Prostate gland (tissue), 2 donors: ENCODE measurements at regions not wholly inside any gene's neighbourhood (a gene's known extent, or its start where the extent isn't known, plus 50 kb on each side); places are given as distances from the start of the nearest gene placed in this dataset.

Experiments
- DNase-seq: peaks from one replicate; pipeline ENCODE4 v3.0.0-alpha.2; 2019; ENCODE audit warnings: low spot score
- H3K27ac ChIP-seq, 2 donors: fragments of 200-600 bp; sonication (generic); 2 replicates each; pipeline ENCODE4 v1.5.1; 2017 to 2019
- H3K27me3 ChIP-seq: fragments of 200-600 bp; sonication (generic); replicated peaks from 2 replicates; pipeline ENCODE4 v1.5.1; 2019; ENCODE audit not compliant: insufficient read depth
- H3K36me3 ChIP-seq, 2 donors: fragments of 200-600 bp; sonication (generic); 1 replicate in 1 of 2; 2 replicates in 1 of 2; pipeline versions ENCODE4 v1.5.1 to v1.8.1; 2017 to 2019
- H3K4me1 ChIP-seq: fragments of 200-600 bp; sonication (generic); replicated peaks from 2 replicates; pipeline ENCODE4 v1.5.1; 2019
- H3K4me3 ChIP-seq, 2 donors: fragments of 200-600 bp; sonication (generic); 2 replicates each; pipeline ENCODE4 v1.5.1; 2017 to 2019
- H3K9me3 ChIP-seq: fragments of 200-600 bp; sonication (generic); 2 replicates; pipeline ENCODE4 v1.5.1; 2017
- POLR2A ChIP-seq: fragments of 450-650 bp; IDR thresholded peaks from one replicate; pipeline ENCODE4 v1.6.1; 2016; ENCODE audit warnings: antibody characterized with exemption, mild to moderate bottlenecking
- POLR2AphosphoS5 ChIP-seq: sonication (generic); formaldehyde crosslinking; IDR thresholded peaks from one replicate; pipeline ENCODE4 v1.6.1; 2017; ENCODE audit warnings: antibody characterized with exemption
- WGBS: methylation state at CpG from one replicate; pipeline ENCODE4 v1.1.5; 2018; 5-methylcytosine and 5-hydroxymethylcytosine counted together
- intact Hi-C: fragments of 100-400 bp; cut with DNase I; formaldehyde crosslinking; loops from one replicate; pipeline ENCODE4 v1.14.2; 2022
- TF ChIP-seq, protein P1 (sequence below), 4 experiments: fragments of 200-600 bp in 2 of 4; fragments of 450-650 bp in 2 of 4; sonication (generic) in 2 of 4; IDR thresholded peaks; 1 replicate in 3 of 4; 2 replicates in 1 of 4; pipeline ENCODE4 v1.5.1; 2016 to 2019; ENCODE audit warnings: antibody characterized with exemption in 4 of 4, mild to moderate bottlenecking in 2 of 4, moderate library complexity in 2 of 4

DNA sequence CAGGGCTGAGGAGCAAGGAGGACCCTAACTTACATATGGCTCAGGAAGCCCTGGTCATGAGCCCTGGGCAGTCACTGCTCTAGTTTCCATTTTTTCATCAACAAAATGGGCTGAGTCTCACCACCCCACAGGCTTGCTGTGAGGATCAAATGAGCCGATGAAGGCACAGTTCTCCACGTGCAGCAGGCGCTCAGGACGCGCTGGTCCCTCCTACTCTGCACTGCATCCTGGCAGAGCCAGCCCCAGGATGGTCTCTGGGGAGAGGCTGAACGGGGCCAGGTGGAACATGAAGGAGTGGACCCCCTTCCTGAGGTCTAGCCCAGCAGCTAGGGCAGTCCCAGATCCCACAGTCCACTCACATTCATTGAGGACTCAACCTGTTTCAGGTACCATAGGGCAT, 349.3 kb downstream of the PTPRU start:
- WGBS, result 72% methylated on average over 6 of the region's 6 CpGs
- no peaks in the 10 kb centered on the region for H3K36me3 ChIP-seq
- H3K4me1 ChIP-seq, result no peaks in the 10 kb centered on the region
- H3K9me3 ChIP-seq, result no peaks in the 10 kb centered on the region
- intact Hi-C loops, result no loop called here
- no peak overlapping the region for H3K27ac ChIP-seq
- H3K4me3 ChIP-seq, result no peak overlapping the region
- TF ChIP-seq, protein P1, sequence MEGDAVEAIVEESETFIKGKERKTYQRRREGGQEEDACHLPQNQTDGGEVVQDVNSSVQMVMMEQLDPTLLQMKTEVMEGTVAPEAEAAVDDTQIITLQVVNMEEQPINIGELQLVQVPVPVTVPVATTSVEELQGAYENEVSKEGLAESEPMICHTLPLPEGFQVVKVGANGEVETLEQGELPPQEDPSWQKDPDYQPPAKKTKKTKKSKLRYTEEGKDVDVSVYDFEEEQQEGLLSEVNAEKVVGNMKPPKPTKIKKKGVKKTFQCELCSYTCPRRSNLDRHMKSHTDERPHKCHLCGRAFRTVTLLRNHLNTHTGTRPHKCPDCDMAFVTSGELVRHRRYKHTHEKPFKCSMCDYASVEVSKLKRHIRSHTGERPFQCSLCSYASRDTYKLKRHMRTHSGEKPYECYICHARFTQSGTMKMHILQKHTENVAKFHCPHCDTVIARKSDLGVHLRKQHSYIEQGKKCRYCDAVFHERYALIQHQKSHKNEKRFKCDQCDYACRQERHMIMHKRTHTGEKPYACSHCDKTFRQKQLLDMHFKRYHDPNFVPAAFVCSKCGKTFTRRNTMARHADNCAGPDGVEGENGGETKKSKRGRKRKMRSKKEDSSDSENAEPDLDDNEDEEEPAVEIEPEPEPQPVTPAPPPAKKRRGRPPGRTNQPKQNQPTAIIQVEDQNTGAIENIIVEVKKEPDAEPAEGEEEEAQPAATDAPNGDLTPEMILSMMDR (IDR thresholded peaks at IDR 0.05), result no peak
- TF ChIP-seq POLR2AphosphoS5 (no peak), POLR2A (no peak)
- DNase-seq, result no peak
- no peaks in the 10 kb centered on the region for H3K27me3 ChIP-seq

DNA sequence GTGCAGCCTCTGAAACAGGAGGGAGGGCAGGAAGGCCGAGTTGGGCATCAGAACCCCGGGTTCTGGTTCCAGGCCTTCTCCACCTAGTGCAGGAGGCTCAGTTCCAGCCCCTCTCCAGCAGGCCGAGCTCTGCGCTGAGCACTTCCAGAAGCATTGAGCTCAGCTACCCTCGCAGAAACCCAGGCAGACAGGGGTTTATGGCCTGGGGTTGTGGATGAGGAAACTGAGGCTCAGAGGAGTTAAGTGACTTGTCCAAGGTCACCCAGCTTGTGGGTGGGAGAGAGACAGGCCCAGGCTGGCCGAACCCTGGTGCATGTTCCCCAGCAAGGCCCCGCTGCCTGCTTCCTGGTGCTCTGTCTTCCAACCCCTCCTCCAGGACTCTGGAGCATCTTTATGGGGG, 348.9 kb downstream of the PTPRU start:
- DNase-seq, result no peak
- 81% methylated on average over 7 of the region's 7 CpGs for WGBS
- Histone ChIP-seq H3K4me1 (no peaks in the 10 kb centered on the region), H3K36me3 (no peaks in the 10 kb centered on the region), H3K27ac (no peak overlapping the region), H3K4me3 (no peak overlapping the region), H3K27me3 (no peaks in the 10 kb centered on the region), H3K9me3 (no peaks in the 10 kb centered on the region)
- intact Hi-C loops, result no loop called here
- no peak for TF ChIP-seq POLR2A
- TF ChIP-seq, protein P1 (IDR thresholded peaks at IDR 0.05), result no peak
- TF ChIP-seq POLR2AphosphoS5, result no peak

DNA sequence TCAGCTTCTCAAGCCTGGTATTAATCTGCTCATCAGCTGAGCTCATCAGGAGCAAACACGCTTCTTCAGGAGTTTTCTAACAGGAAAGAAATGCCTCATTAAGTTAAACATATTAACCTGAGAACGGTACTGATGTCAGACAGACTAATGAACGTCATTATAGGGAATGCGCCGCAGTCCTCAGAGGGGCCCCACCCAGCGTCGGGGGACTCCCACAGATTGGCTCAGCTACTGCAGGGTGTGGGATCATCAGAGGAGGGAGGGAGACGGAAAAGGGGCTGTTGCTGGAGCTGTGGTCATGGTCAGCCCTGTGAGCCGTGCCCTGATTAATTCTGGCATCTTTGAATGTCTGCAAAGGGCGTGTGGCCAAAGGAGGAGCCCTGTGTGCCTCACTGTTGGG, 348.5 kb downstream of the PTPRU start:
- intact Hi-C loops, result no loop called here
- DNase-seq, result no peak
- Histone ChIP-seq H3K4me1 (no peaks in the 10 kb centered on the region), H3K4me3 (no peak overlapping the region), H3K27ac (no peak overlapping the region), H3K36me3 (no peaks in the 10 kb centered on the region), H3K9me3 (no peaks in the 10 kb centered on the region), H3K27me3 (no peaks in the 10 kb centered on the region)
- WGBS, result 35% methylated on average over 10 of the region's 10 CpGs
- TF ChIP-seq, protein P1 (IDR thresholded peaks at IDR 0.05), result no peak
- TF ChIP-seq POLR2A (no peak), POLR2AphosphoS5 (no peak)

DNA sequence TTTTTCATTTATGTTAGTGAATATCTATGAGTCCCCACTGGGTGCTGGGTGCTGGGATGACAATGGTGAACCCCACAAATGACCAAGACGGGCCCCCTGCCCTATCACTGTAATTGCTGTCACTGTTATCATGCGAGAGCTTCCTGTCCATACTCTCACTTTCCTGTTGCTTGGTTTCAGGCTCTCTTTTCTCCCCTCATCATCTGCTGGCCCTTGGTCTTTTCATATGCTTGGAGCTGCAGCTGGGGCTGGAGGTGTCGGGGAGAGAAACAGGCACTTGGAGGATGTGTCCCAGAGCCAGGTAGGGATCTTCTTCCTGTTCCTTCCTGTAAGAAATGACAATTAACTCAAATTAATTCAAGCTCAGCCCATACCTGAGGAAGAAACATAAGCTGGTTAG, 348.0 kb downstream of the PTPRU start:
- Histone ChIP-seq H3K4me3 (no peak overlapping the region), H3K27me3 (no peaks in the 10 kb centered on the region), H3K27ac (no peak overlapping the region), H3K9me3 (no peaks in the 10 kb centered on the region), H3K36me3 (no peaks in the 10 kb centered on the region), H3K4me1 (no peaks in the 10 kb centered on the region)
- intact Hi-C loops, result no loop called here
- WGBS, result 52% methylated on average over 3 of the region's 3 CpGs
- no peak for DNase-seq
- TF ChIP-seq, protein P1 (IDR thresholded peaks at IDR 0.05), result no peak
- TF ChIP-seq POLR2AphosphoS5, result no peak
- no peak for TF ChIP-seq POLR2A

DNA sequence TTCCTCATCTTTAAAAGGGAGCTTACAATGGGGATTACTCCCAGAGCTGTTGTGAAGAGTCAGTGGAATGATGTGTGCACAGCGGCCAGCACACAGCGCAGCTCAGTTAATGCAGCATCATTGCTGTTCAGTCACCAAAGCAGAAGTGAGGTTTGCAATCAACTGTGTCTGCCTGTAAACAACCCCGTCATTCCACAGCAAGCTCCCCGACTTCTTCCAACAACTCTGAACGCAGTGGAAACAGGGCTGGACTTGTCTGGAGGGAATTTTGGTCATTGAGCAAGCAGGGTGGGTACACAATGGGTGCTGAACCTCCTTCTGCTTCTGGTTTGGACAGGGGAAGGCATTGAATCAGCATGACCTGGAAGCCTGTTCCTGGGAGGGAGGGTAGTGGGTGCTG, 347.4 kb downstream of the PTPRU start:
- Histone ChIP-seq H3K9me3 (no peaks in the 10 kb centered on the region), H3K27me3 (no peaks in the 10 kb centered on the region), H3K27ac (no peak overlapping the region), H3K4me1 (no peaks in the 10 kb centered on the region), H3K36me3 (no peaks in the 10 kb centered on the region), H3K4me3 (no peak overlapping the region)
- TF ChIP-seq, protein P1 (IDR thresholded peaks at IDR 0.05), result no peak
- TF ChIP-seq POLR2A (no peak), POLR2AphosphoS5 (no peak)
- 47% methylated on average over 5 of the region's 5 CpGs for WGBS
- intact Hi-C loops, result no loop called here
- DNase-seq, result no peak
